ENCODE measurements at regions not wholly inside any gene's neighbourhood (a gene's known extent, or its start where the extent isn't known, plus 50 kb on each side); places are given as distances from the start of the nearest gene placed in this dataset.

- H3K36me3 ChIP-seq, result no peaks in the 10 kb centered on the region
- no peak overlapping the region for H3K27ac ChIP-seq
- H3K4me1 ChIP-seq, result no peaks in the 10 kb centered on the region
- no peak for DNase-seq
- H3K4me3 ChIP-seq, result no peak overlapping the region
- H3K9me3 ChIP-seq (replicated peaks), result no peaks in the 10 kb centered on the region
- H3K27me3 ChIP-seq, result no peaks in the 10 kb centered on the region
These were observed 1446.8 kb downstream of the UQCRFS1 start for GRCh38 chr19:27765912-27766725.

- Histone ChIP-seq H3K27me3 (no peaks in the 10 kb centered on the region), H3K27ac (no peak overlapping the region), H3K4me3 (no peak overlapping the region), H3K36me3 (no peaks in the 10 kb centered on the region), H3K9me3 (replicated peaks) (no peaks in the 10 kb centered on the region), H3K4me1 (no peaks in the 10 kb centered on the region)
- no peak for DNase-seq
These were observed 1447.6 kb downstream of the UQCRFS1 start for GRCh38 chr19:27765397-27765796.

GRCh38 chr19:27764186-27764804, 1448.7 kb downstream of the UQCRFS1 start:
- Histone ChIP-seq H3K9me3 (replicated peaks) (no peaks in the 10 kb centered on the region), H3K27me3 (no peaks in the 10 kb centered on the region), H3K4me1 (no peaks in the 10 kb centered on the region), H3K36me3 (no peaks in the 10 kb centered on the region), H3K27ac (no peak overlapping the region), H3K4me3 (no peak overlapping the region)
- no peak for DNase-seq

- Histone ChIP-seq H3K36me3 (no peaks in the 10 kb centered on the region), H3K4me3 (no peak overlapping the region), H3K4me1 (no peaks in the 10 kb centered on the region), H3K9me3 (replicated peaks) (no peaks in the 10 kb centered on the region), H3K27ac (no peak overlapping the region), H3K27me3 (no peaks in the 10 kb centered on the region)
- no peak for DNase-seq
These were observed 1450.0 kb downstream of the UQCRFS1 start for GRCh38 chr19:27762933-27763332.

- Histone ChIP-seq H3K4me3 (no peak overlapping the region), H3K27me3 (no peaks in the 10 kb centered on the region), H3K36me3 (no peaks in the 10 kb centered on the region), H3K4me1 (no peaks in the 10 kb centered on the region), H3K9me3 (replicated peaks) (no peaks in the 10 kb centered on the region), H3K27ac (no peak overlapping the region; the same call in 1 of the 2 replicates)
- DNase-seq, result no peak
These were observed 1453.1 kb downstream of the UQCRFS1 start for GRCh38 chr19:27759896-27760295.

GRCh38 chr19:27758626-27759505, 1454.1 kb downstream of the UQCRFS1 start:
- H3K4me1 ChIP-seq, result no peaks in the 10 kb centered on the region
- peak in 1 of 2 experiments; percentile 10 for DNase-seq
- H3K27me3 ChIP-seq, result no peaks in the 10 kb centered on the region
- H3K4me3 ChIP-seq, result no peak overlapping the region
- H3K9me3 ChIP-seq (replicated peaks), result no peaks in the 10 kb centered on the region
- H3K36me3 ChIP-seq, result no peaks in the 10 kb centered on the region
- H3K27ac ChIP-seq, result peak overlapping the region; percentile 0; the same call in 1 of the 2 replicates

- DNase-seq, result no peak
- Histone ChIP-seq H3K27ac (no peak overlapping the region), H3K9me3 (replicated peaks) (no peaks in the 10 kb centered on the region), H3K36me3 (no peaks in the 10 kb centered on the region), H3K4me3 (no peak overlapping the region), H3K27me3 (no peaks in the 10 kb centered on the region), H3K4me1 (no peaks in the 10 kb centered on the region; the same call in 1 of the 2 replicates)
These were observed 1458.3 kb downstream of the UQCRFS1 start for GRCh38 chr19:27754700-27755099.

- no peak for DNase-seq
- Histone ChIP-seq H3K4me1 (no peaks in the 10 kb centered on the region; the same call in 1 of the 2 replicates), H3K27ac (no peak overlapping the region; the same call in 1 of the 2 replicates), H3K9me3 (replicated peaks) (no peaks in the 10 kb centered on the region), H3K36me3 (no peaks in the 10 kb centered on the region), H3K27me3 (no peaks in the 10 kb centered on the region), H3K4me3 (no peak overlapping the region)
These were observed 1459.3 kb downstream of the UQCRFS1 start for GRCh38 chr19:27753622-27754021.

- H3K4me3 ChIP-seq, result no peak overlapping the region
- no peaks in the 10 kb centered on the region; the same call in 1 of the 2 replicates for H3K4me1 ChIP-seq
- no peaks in the 10 kb centered on the region for H3K27me3 ChIP-seq
- no peaks in the 10 kb centered on the region for H3K9me3 ChIP-seq (replicated peaks)
- H3K27ac ChIP-seq, result peak overlapping the region; percentile 3
- no peaks in the 10 kb centered on the region for H3K36me3 ChIP-seq
- peak in 1 of 2 experiments; percentile 17 for DNase-seq
These were observed 1460.3 kb downstream of the UQCRFS1 start for GRCh38 chr19:27752530-27753184.

GRCh38 chr19:27751044-27751391, 1461.9 kb downstream of the UQCRFS1 start:
- DNase-seq, result no peak
- no peaks in the 10 kb centered on the region for H3K27me3 ChIP-seq
- H3K27ac ChIP-seq, result no peak overlapping the region
- no peaks in the 10 kb centered on the region for H3K36me3 ChIP-seq
- H3K4me3 ChIP-seq, result no peak overlapping the region
- no peaks in the 10 kb centered on the region; the same call in none of the 2 replicates for H3K4me1 ChIP-seq
- no peaks in the 10 kb centered on the region for H3K9me3 ChIP-seq (replicated peaks)

GRCh38 chr19:27750391-27751043, 1462.4 kb downstream of the UQCRFS1 start:
- H3K4me1 ChIP-seq, result no peaks in the 10 kb centered on the region; the same call in none of the 2 replicates
- H3K9me3 ChIP-seq (replicated peaks), result no peaks in the 10 kb centered on the region
- H3K27ac ChIP-seq, result no peak overlapping the region
- H3K36me3 ChIP-seq, result no peaks in the 10 kb centered on the region
- H3K4me3 ChIP-seq, result no peak overlapping the region
- H3K27me3 ChIP-seq, result no peaks in the 10 kb centered on the region
- no peak for DNase-seq

GRCh38 chr19:27748551-27749152, 1464.3 kb downstream of the UQCRFS1 start:
- Histone ChIP-seq H3K27ac (no peak overlapping the region), H3K27me3 (no peaks in the 10 kb centered on the region), H3K36me3 (no peaks in the 10 kb centered on the region), H3K4me3 (no peak overlapping the region), H3K9me3 (replicated peaks) (no peaks in the 10 kb centered on the region), H3K4me1 (peaks cover 5% of the 10 kb centered on the region)
- DNase-seq, result no peak

- Histone ChIP-seq H3K9me3 (replicated peaks) (no peaks in the 10 kb centered on the region), H3K4me1 (peaks cover 5% of the 10 kb centered on the region), H3K27ac (no peak overlapping the region; the same call in 1 of the 2 replicates), H3K4me3 (no peak overlapping the region), H3K27me3 (no peaks in the 10 kb centered on the region), H3K36me3 (no peaks in the 10 kb centered on the region)
- DNase-seq, result peak; percentile 21 to 41
These were observed 1466.1 kb downstream of the UQCRFS1 start for GRCh38 chr19:27746691-27747380.
